OCI-LY3 (cell line): ENCODE measurements at regions not wholly inside any gene's neighbourhood (a gene's known extent, or its start where the extent isn't known, plus 50 kb on each side); places are given as distances from the start of the nearest gene placed in this dataset.

ENCODE experiments used
- EZH2phosphoT487 ChIP-seq: fragments of 200-600 bp; shearing (Covaris generic); IDR thresholded peaks from 2 replicates; pipeline ENCODE4 v1.6.1; 2018; ENCODE audit warnings: antibody characterized with exemption, mixed run types, low read depth
- TF ChIP-seq, protein P1 (sequence below): fragments of 200-600, 300-600 bp; sonication (generic); IDR thresholded peaks from 2 replicates; pipeline ENCODE4 v1.5.1; 2014; ENCODE audit warnings: antibody characterized with exemption, low read length, low read depth

DNA sequence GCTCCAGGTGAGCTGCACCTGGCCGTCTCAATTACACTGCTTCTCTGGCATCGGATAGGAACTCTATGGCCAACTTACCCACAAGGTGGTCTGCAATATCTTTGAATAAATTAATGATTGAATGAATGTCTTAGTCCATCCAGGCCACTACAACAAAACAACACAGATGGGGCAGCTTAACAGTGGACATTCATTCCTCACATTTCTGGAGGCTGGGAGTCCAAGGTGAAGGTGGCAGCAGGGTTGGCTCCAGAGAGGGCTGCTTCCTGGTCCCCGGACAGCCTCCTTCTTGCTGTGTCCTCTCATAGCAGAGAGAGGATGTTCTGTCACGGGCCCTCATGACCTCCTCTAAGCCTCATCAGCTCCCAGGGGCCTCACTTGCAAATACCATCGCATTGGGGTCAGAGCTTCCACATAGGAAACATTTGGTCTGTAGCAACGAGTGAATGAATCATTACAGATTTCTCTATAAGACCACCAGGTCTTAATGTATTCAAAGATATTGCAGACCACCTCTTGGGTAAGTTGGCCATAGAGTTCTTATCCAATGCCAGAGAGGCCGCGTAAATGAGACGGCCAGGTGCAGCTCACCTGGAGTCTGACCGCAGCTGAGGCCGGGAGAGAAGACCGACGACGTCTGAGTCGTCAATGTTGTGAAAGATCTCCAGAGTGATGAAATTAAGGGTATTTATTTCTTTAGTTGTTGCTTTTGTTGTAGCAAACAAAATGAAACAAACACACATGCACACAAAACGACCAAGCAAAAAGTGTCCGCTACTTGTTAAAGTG lies 182.7 kb upstream of the C14orf180 start:
- TF ChIP-seq, protein P1, sequence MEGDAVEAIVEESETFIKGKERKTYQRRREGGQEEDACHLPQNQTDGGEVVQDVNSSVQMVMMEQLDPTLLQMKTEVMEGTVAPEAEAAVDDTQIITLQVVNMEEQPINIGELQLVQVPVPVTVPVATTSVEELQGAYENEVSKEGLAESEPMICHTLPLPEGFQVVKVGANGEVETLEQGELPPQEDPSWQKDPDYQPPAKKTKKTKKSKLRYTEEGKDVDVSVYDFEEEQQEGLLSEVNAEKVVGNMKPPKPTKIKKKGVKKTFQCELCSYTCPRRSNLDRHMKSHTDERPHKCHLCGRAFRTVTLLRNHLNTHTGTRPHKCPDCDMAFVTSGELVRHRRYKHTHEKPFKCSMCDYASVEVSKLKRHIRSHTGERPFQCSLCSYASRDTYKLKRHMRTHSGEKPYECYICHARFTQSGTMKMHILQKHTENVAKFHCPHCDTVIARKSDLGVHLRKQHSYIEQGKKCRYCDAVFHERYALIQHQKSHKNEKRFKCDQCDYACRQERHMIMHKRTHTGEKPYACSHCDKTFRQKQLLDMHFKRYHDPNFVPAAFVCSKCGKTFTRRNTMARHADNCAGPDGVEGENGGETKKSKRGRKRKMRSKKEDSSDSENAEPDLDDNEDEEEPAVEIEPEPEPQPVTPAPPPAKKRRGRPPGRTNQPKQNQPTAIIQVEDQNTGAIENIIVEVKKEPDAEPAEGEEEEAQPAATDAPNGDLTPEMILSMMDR: no peak
- TF ChIP-seq EZH2phosphoT487: no peak
